ENCODE measurements at regions not wholly inside any gene's neighbourhood (a gene's known extent, or its start where the extent isn't known, plus 50 kb on each side); places are given as distances from the start of the nearest gene placed in this dataset.
"Not testable (repeated sequence)": the region's sequence is repeated elsewhere in the genome, so short reads cannot be mapped to it uniquely, and the experiment has no call there.

DNA sequence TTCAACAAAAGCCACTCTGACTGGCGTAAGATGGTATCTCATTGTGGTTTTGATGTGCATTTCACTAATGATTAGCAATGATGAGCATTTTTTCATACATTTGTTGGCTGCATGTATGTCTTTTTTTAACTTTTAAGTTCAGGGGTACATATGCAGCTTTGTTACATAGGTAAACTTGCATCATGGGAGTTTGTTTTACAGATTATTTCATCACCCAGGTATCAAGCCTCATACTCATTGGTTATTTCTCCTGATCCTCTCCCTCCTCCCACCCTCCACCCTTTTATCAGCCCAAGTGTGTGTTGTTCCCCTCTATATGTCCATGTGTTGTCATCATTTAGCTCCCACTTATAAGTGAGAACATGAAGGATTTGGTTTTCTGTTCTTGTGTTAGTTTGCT, 154.1 kb upstream of the POGK start:
- Histone ChIP-seq H3K4me2 (ENCODE audit: low read depth, low read length) (no peak overlapping the region), H3K9ac (ENCODE audit: low read length) (no peak overlapping the region), H3K79me2 (ENCODE audit: low read length) (no peaks in the 10 kb centered on the region), H3K9me3 (replicated peaks; ENCODE audit: insufficient read depth, low read length) (no peaks in the 10 kb centered on the region), H4K20me1 (ENCODE audit: insufficient read depth, low read length) (no peaks in the 10 kb centered on the region), H2AFZ (ENCODE audit: low read length) (no peak overlapping the region), H3K27me3 (replicated peaks; ENCODE audit: insufficient read depth, low read length) (no peaks in the 10 kb centered on the region), H3K9me2 (replicated peaks; ENCODE audit: insufficient read depth, low read length) (no peaks in the 10 kb centered on the region), H3K4me1 (ENCODE audit: low read length) (no peaks in the 10 kb centered on the region), H3K27ac (ENCODE audit: low read length) (no peak overlapping the region), H3K36me3 (replicated peaks; ENCODE audit: insufficient read depth, low read length) (no peaks in the 10 kb centered on the region), H3F3A (ENCODE audit: insufficient read depth, low read length) (no peaks in the 10 kb centered on the region), H3K4me3 (ENCODE audit: low read length) (no peak overlapping the region)
- TF ChIP-seq EZH2phosphoT487 (IDR thresholded peaks at IDR 0.05; ENCODE audit: low read length) (no peak), EZH2 (optimal IDR thresholded peaks at IDR 0.05; ENCODE audit: low read depth, low read length) (no peak)
- TF ChIP-seq, protein P1, sequence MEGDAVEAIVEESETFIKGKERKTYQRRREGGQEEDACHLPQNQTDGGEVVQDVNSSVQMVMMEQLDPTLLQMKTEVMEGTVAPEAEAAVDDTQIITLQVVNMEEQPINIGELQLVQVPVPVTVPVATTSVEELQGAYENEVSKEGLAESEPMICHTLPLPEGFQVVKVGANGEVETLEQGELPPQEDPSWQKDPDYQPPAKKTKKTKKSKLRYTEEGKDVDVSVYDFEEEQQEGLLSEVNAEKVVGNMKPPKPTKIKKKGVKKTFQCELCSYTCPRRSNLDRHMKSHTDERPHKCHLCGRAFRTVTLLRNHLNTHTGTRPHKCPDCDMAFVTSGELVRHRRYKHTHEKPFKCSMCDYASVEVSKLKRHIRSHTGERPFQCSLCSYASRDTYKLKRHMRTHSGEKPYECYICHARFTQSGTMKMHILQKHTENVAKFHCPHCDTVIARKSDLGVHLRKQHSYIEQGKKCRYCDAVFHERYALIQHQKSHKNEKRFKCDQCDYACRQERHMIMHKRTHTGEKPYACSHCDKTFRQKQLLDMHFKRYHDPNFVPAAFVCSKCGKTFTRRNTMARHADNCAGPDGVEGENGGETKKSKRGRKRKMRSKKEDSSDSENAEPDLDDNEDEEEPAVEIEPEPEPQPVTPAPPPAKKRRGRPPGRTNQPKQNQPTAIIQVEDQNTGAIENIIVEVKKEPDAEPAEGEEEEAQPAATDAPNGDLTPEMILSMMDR (IDR thresholded peaks at IDR 0.05; ENCODE audit: low read length): no peak
- DNase-seq: no peak

DNA sequence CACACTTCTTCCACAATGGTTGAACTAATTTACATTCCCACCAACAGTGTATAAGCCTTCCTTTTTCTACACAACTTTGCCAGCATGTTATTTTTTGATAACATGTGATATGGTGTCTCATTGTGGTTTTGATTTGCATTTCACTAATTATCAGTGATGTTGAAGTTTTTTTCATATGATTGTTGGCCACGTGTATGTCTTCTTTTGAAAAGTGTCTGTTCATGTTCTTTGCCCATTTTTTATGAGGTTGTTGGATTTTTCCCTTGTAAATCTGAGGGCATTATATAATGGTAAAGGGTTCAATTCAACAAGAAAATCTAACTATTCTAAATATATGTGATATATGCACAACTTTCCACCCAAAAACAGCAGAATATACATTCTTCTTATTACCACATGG, 153.4 kb upstream of the POGK start:
- H3K4me3 ChIP-seq (ENCODE audit: low read length); H2AFZ ChIP-seq (ENCODE audit: low read length); H3K4me1 ChIP-seq (ENCODE audit: low read length): not testable (repeated sequence)

DNA sequence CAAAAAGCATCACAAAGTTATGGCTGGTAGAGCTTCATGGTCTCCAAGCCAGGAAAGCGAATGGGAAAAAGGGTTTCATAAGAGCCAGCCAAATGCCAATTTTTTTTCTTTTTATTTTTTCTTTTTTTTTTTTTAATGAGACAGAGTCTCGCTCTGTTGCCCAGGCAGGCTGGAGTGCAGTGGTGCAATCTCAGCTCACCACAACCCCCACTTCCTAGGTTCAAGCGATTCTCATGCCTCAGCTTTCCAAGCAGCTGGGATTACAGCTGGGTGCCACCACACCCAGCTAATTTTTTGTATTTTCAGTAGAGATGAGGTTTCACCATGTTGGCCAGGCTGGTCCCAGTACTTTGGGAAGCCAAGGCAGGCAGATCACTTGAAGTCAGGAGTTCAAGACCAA, 148.7 kb upstream of the POGK start:
- not testable (repeated sequence) for H3K9ac ChIP-seq (ENCODE audit: low read length); H3K27ac ChIP-seq (ENCODE audit: low read length); H2AFZ ChIP-seq (ENCODE audit: low read length); H3K27me3 ChIP-seq (replicated peaks; ENCODE audit: insufficient read depth, low read length); DNase-seq; H3K4me1 ChIP-seq (ENCODE audit: low read length); H3K36me3 ChIP-seq (replicated peaks; ENCODE audit: insufficient read depth, low read length); H3K4me3 ChIP-seq (ENCODE audit: low read length); H4K20me1 ChIP-seq (ENCODE audit: insufficient read depth, low read length); H3K9me2 ChIP-seq (replicated peaks; ENCODE audit: insufficient read depth, low read length); H3K9me3 ChIP-seq (replicated peaks; ENCODE audit: insufficient read depth, low read length); H3F3A ChIP-seq (ENCODE audit: insufficient read depth, low read length); H3K79me2 ChIP-seq (ENCODE audit: low read length); H3K4me2 ChIP-seq (ENCODE audit: low read depth, low read length)

More for the DNA sequence above, 153.4 kb upstream of the POGK start:
- H3K9me2 ChIP-seq (replicated peaks; ENCODE audit: insufficient read depth, low read length); H3F3A ChIP-seq (ENCODE audit: insufficient read depth, low read length); DNase-seq; H3K27ac ChIP-seq (ENCODE audit: low read length); H3K27me3 ChIP-seq (replicated peaks; ENCODE audit: insufficient read depth, low read length); H3K9me3 ChIP-seq (replicated peaks; ENCODE audit: insufficient read depth, low read length); H3K9ac ChIP-seq (ENCODE audit: low read length); H3K36me3 ChIP-seq (replicated peaks; ENCODE audit: insufficient read depth, low read length); H3K79me2 ChIP-seq (ENCODE audit: low read length); H4K20me1 ChIP-seq (ENCODE audit: insufficient read depth, low read length); H3K4me2 ChIP-seq (ENCODE audit: low read depth, low read length): not testable (repeated sequence)

DNA sequence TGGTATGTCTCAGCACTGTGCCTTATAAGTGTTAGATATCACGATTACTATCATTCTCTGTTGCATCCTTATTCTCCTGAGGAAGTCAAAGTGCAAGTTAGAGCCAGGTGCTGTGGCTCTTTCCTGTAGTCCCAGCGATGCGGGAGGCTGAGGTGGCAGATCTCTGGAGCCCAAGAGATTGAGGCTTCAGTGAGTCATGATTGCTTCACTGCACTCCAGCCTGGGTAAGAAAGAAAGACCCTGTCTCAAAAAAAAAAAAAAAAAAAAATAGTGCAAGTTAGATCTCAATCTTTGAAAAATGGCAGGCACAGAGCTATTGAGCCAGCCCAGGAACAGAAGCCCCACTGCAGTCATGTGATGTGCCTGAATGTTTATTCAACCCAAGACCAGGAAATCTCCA, 147.8 kb upstream of the POGK start:
- no peaks in the 10 kb centered on the region for H3K27me3 ChIP-seq (replicated peaks; ENCODE audit: insufficient read depth, low read length)
- H3K9me2 ChIP-seq (replicated peaks; ENCODE audit: insufficient read depth, low read length): no peaks in the 10 kb centered on the region
- TF ChIP-seq, protein P1 (IDR thresholded peaks at IDR 0.05; ENCODE audit: low read length): no peak
- TF ChIP-seq EZH2 (optimal IDR thresholded peaks at IDR 0.05; ENCODE audit: low read depth, low read length) (no peak), EZH2phosphoT487 (IDR thresholded peaks at IDR 0.05; ENCODE audit: low read length) (no peak)
- DNase-seq: no peak
- no peak overlapping the region for H3K4me2 ChIP-seq (ENCODE audit: low read depth, low read length)
- no peak overlapping the region for H3K27ac ChIP-seq (ENCODE audit: low read length)
- H3K4me1 ChIP-seq (ENCODE audit: low read length): no peaks in the 10 kb centered on the region
- H3K79me2 ChIP-seq (ENCODE audit: low read length): no peaks in the 10 kb centered on the region
- no peak overlapping the region for H2AFZ ChIP-seq (ENCODE audit: low read length)
- H3K4me3 ChIP-seq (ENCODE audit: low read length): no peak overlapping the region
- H3K9ac ChIP-seq (ENCODE audit: low read length): no peak overlapping the region
- no peaks in the 10 kb centered on the region for H3K36me3 ChIP-seq (replicated peaks; ENCODE audit: insufficient read depth, low read length)
- no peaks in the 10 kb centered on the region for H3K9me3 ChIP-seq (replicated peaks; ENCODE audit: insufficient read depth, low read length)
- H3F3A ChIP-seq (ENCODE audit: insufficient read depth, low read length): no peaks in the 10 kb centered on the region
- no peaks in the 10 kb centered on the region for H4K20me1 ChIP-seq (ENCODE audit: insufficient read depth, low read length)

Data from MM.1S (cell line).